CD4-positive, alpha-beta T cell treated with Interleukin-1 beta for 1 hour (primary cell): ENCODE measurements at regions not wholly inside any gene's neighbourhood (a gene's known extent, or its start where the extent isn't known, plus 50 kb on each side); places are given as distances from the start of the nearest gene placed in this dataset.

Experiments used
- DNase-seq, 2 donors: peaks; one replicate each; pipeline ENCODE4 v3.0.0-alpha.2; 2020 to 2022

GRCh38 chr12:76711241-76711640, 52.7 kb upstream of the ZDHHC17 start:
- no peak for DNase-seq

GRCh38 chr12:76713130-76713529, 50.8 kb upstream of the ZDHHC17 start:
- no peak for DNase-seq

GRCh38 chr12:76713986-76714385, 49.9 kb upstream of the ZDHHC17 start:
- DNase-seq = no peak
